ENCODE measurements at regions not wholly inside any gene's neighbourhood (a gene's known extent, or its start where the extent isn't known, plus 50 kb on each side); places are given as distances from the start of the nearest gene placed in this dataset.
"Not testable (repeated sequence)": the region's sequence is repeated elsewhere in the genome, so short reads cannot be mapped to it uniquely, and the experiment has no call there.

DNA sequence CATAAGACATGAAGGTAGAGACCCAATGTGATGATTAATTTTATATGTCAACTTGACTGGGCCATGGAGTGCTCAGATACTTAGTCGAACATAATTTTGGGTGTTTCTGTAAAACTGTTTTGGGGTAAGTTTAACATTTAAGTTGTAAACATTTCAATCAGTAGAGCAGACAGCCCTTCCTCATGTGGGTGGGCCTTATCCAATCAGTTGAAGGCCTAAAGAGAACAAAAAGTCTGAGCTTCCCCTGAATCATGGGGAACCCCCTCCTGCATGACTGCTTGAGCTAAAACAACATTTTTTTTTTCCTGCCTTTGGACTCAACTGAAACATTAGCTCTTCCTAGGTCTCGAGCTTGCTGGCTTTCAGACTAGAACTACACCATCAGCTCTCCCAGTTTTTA, 327.3 kb upstream of the SOX9 start:
- DNase-seq (no peak), ATAC-seq (ENCODE audit: low FRiP score) (no peak)
- Histone ChIP-seq H3K9me3 (ENCODE audit: control insufficient read depth, low read length) (no peaks in the 10 kb centered on the region), H3K4me1 (ENCODE audit: control insufficient read depth in 1 of 2, insufficient read depth in 2 of 2, low read length in 2 of 2) (no peaks in the 10 kb centered on the region), H3K4me3 (ENCODE audit: low read length in 2 of 2) (no peak overlapping the region), H3K36me3 (ENCODE audit: control insufficient read depth in 1 of 2, insufficient read depth in 2 of 2, low read length in 1 of 2) (no peaks in the 10 kb centered on the region), H3K27ac (ENCODE audit: low read depth in 1 of 2, low read length in 2 of 2) (no peak overlapping the region), H3K27me3 (ENCODE audit: control insufficient read depth in 1 of 2, insufficient read depth in 2 of 2, low read length in 1 of 2) (no peaks in the 10 kb centered on the region)
- 77 to 79% methylated on average over 2 of the region's 2 CpGs for WGBS, 2 donors
- intact Hi-C loops (cut with DNase I) = no loop called here

DNA sequence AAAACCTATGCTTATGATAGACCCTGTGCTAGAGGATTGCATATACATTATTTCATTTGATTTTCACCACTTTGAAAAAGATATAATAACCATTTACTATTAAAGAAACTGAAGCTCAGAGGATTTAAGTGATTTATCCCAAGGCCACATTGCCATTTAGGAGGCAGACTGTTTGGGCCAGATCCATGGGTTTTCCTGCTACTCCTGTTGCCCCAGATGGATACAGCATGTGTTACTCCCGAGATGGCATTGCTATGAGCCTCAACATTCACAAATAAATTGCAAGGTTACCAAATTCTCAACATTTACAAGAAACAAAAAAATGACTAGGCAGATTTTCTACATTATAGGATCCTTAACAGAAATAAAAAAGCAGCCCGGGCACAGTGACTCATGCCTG, 322.1 kb upstream of the SOX9 start:
- ATAC-seq (ENCODE audit: low FRiP score) = no peak
- WGBS, 2 donors = 83 to 85% methylated on average over 2 of the region's 2 CpGs
- Histone ChIP-seq H3K4me1 (ENCODE audit: control insufficient read depth in 1 of 2, insufficient read depth in 2 of 2, low read length in 2 of 2) (peaks cover 0 to 1% of the 10 kb centered on the region in 2 donors), H3K9me3 (ENCODE audit: control insufficient read depth, low read length) (no peaks in the 10 kb centered on the region), H3K36me3 (ENCODE audit: control insufficient read depth in 1 of 2, insufficient read depth in 2 of 2, low read length in 1 of 2) (no peaks in the 10 kb centered on the region), H3K4me3 (ENCODE audit: low read length in 2 of 2) (no peak overlapping the region), H3K27ac (ENCODE audit: low read depth in 1 of 2, low read length in 2 of 2) (no peak overlapping the region), H3K27me3 (ENCODE audit: control insufficient read depth in 1 of 2, insufficient read depth in 2 of 2, low read length in 1 of 2) (peaks cover 1 to 3% of the 10 kb centered on the region in 2 donors)
- DNase-seq = no peak
- intact Hi-C loops (cut with DNase I) = no loop called here

DNA sequence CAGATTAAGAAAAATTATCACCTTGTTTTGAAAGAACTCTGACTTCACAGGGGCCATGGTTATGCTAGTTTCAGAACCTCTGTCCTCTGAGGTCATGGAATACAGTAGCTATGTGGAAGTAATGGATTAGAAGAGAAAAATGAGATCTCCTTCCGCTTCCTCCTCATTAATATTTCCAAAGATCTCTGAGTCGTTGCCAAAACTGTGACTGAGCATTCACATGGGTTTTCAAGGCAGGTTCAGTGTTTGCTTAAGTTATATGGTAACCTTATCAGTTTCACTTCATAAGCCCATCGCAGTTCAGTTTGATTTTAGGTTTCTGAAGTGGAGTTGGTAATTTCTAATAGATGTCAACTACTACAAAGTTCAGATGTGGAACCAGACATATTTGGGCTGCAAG, 321.2 kb upstream of the SOX9 start:
- Histone ChIP-seq H3K4me3 (ENCODE audit: low read length in 2 of 2) (no peak overlapping the region), H3K27me3 (ENCODE audit: control insufficient read depth in 1 of 2, insufficient read depth in 2 of 2, low read length in 1 of 2) (peaks cover 1 to 3% of the 10 kb centered on the region in 2 donors), H3K36me3 (ENCODE audit: control insufficient read depth in 1 of 2, insufficient read depth in 2 of 2, low read length in 1 of 2) (no peaks in the 10 kb centered on the region), H3K27ac (ENCODE audit: low read depth in 1 of 2, low read length in 2 of 2) (no peak overlapping the region), H3K9me3 (ENCODE audit: control insufficient read depth, low read length) (no peaks in the 10 kb centered on the region), H3K4me1 (ENCODE audit: control insufficient read depth in 1 of 2, insufficient read depth in 2 of 2, low read length in 2 of 2) (peaks cover 0 to 1% of the 10 kb centered on the region in 2 donors)
- no peak for DNase-seq
- intact Hi-C loops (cut with DNase I) = no loop called here
- 73% methylated on average over 3 of the region's 3 CpGs for WGBS, 2 donors
- ATAC-seq (ENCODE audit: low FRiP score) = no peak

DNA sequence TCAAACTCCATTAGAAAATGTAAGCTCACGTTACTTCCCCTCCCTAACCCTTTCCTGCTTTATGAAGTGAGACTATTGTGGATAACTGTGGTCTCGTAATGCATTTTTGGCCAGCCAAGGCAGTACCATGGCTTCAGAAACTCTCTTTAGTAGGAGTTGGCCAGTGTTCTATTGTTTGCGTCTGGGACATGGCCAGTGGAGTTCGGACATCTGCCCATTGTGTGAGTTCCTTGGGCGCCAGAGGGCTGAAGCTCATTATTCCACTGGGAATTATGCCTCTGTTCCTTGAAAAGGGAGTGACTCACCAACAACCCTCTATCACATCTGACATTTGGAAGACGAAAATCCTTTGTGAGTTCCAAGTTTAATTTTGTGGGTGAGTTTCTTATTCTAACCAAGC, 319.5 kb upstream of the SOX9 start:
- DNase-seq (no peak), ATAC-seq (ENCODE audit: low FRiP score) (no peak)
- intact Hi-C loops (cut with DNase I) = no loop called here
- Histone ChIP-seq H3K27ac (ENCODE audit: low read depth in 1 of 2, low read length in 2 of 2) (no peak overlapping the region), H3K9me3 (ENCODE audit: control insufficient read depth, low read length) (no peaks in the 10 kb centered on the region), H3K27me3 (ENCODE audit: control insufficient read depth in 1 of 2, insufficient read depth in 2 of 2, low read length in 1 of 2) (peaks cover 1 to 3% of the 10 kb centered on the region in 2 donors), H3K36me3 (ENCODE audit: control insufficient read depth in 1 of 2, insufficient read depth in 2 of 2, low read length in 1 of 2) (no peaks in the 10 kb centered on the region), H3K4me1 (ENCODE audit: control insufficient read depth in 1 of 2, insufficient read depth in 2 of 2, low read length in 2 of 2) (peaks cover 0 to 1% of the 10 kb centered on the region in 2 donors), H3K4me3 (ENCODE audit: low read length in 2 of 2) (no peak overlapping the region)
- 22 to 27% methylated on average over 6 of the region's 6 CpGs for WGBS, 2 donors

DNA sequence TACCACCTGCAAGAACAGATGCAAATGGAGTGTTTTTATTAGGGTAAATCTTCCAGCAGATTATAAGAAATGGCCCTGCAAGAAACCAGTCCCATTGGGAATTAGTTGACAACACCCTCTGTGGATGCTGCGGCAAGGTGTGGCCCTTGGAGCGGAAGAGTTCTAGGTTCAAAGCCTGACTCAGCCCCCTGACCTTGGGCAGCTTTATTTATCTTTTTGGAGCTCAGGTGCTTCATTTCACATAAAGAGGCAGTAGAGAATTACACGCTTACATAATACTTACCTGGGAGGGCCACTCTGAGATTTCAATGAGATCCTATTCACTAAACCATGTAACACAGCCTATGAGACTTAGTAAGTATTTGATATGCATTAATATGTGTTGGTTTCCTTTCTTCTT, 318.2 kb upstream of the SOX9 start:
- no peak overlapping the region for H3K27ac ChIP-seq (ENCODE audit: low read depth in 1 of 2, low read length in 2 of 2)
- H3K27me3 ChIP-seq (ENCODE audit: control insufficient read depth in 1 of 2, insufficient read depth in 2 of 2, low read length in 1 of 2) = peaks cover 3% of the 10 kb centered on the region in 2 donors
- ATAC-seq (ENCODE audit: low FRiP score) = no peak
- no peak overlapping the region for H3K4me3 ChIP-seq (ENCODE audit: low read length in 2 of 2)
- DNase-seq = no peak
- H3K36me3 ChIP-seq (ENCODE audit: control insufficient read depth in 1 of 2, insufficient read depth in 2 of 2, low read length in 1 of 2) = no peaks in the 10 kb centered on the region
- H3K9me3 ChIP-seq (ENCODE audit: control insufficient read depth, low read length) = peaks cover 2% of the 10 kb centered on the region
- peaks cover 0 to 1% of the 10 kb centered on the region in 2 donors for H3K4me1 ChIP-seq (ENCODE audit: control insufficient read depth in 1 of 2, insufficient read depth in 2 of 2, low read length in 2 of 2)
- intact Hi-C loops (cut with DNase I) = no loop called here
- WGBS, 2 donors = 96 to 97% methylated on average over 3 of the region's 3 CpGs

DNA sequence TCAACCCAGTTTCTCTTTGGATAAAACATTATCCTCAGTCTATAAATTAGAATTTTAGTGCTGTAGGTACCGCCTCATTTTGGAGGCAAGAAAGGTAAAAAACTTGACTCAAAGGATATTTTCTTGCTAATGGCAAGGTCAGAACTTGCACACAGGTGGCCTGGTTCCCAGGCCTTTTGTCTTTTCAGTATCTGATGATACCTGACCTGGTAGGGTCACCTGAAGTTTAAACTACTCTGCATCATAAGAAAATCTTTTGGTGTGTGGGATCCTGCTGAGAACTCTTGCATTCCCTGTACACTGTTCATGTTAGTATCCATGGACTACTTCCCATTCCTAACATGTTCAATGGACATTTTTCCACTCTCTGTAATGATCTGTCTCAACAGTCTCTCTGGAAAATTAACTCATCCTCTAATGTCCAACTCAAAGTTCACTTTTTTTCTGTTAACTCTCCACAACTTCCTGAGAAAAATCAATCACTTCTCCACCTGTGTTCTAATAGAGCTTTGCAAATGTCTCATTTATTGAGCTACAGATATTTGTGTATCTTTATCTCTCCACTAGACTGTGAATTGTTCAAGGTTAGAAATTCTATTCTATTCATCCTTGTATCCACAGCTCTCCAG, 317.1 kb upstream of the SOX9 start:
- H3K27ac ChIP-seq (ENCODE audit: low read depth in 1 of 2, low read length in 2 of 2) = no peak overlapping the region
- no peak for ATAC-seq (ENCODE audit: low FRiP score)
- intact Hi-C loops (cut with DNase I) = no loop called here
- H3K4me3 ChIP-seq (ENCODE audit: low read length in 2 of 2) = no peak overlapping the region
- peaks cover 2% of the 10 kb centered on the region for H3K9me3 ChIP-seq (ENCODE audit: control insufficient read depth, low read length)
- peaks cover 0 to 1% of the 10 kb centered on the region in 2 donors for H3K4me1 ChIP-seq (ENCODE audit: control insufficient read depth in 1 of 2, insufficient read depth in 2 of 2, low read length in 2 of 2)
- DNase-seq = no peak
- WGBS, 2 donors = 90 to 98% methylated on average over 1 of the region's 1 CpG
- peaks cover 3% of the 10 kb centered on the region in 2 donors for H3K27me3 ChIP-seq (ENCODE audit: control insufficient read depth in 1 of 2, insufficient read depth in 2 of 2, low read length in 1 of 2)
- no peaks in the 10 kb centered on the region for H3K36me3 ChIP-seq (ENCODE audit: control insufficient read depth in 1 of 2, insufficient read depth in 2 of 2, low read length in 1 of 2)

DNA sequence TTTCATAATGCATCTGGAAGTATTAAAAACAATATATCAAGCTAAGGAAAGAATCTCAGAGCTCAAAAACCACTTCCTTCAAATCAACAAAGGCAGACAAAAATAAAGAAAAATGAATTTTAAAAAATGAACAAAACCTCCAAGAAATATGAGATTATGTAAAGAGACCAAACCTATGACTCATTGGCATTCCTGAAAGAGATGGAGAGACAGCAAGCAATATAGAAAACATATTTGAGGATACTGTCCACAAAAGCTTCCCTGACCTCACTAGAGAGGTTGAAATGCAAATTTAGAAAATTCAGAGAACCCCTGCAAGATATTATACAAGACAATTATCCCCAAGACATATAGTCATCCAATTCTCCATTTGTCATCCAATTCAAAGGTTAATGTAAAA, 311.3 kb upstream of the SOX9 start:
- Histone ChIP-seq H3K9me3 (ENCODE audit: control insufficient read depth, low read length) (peaks cover 2% of the 10 kb centered on the region), H3K4me1 (ENCODE audit: control insufficient read depth in 1 of 2, insufficient read depth in 2 of 2, low read length in 2 of 2) (no peaks in the 10 kb centered on the region), H3K27ac (ENCODE audit: low read depth in 1 of 2, low read length in 2 of 2) (no peak overlapping the region), H3K36me3 (ENCODE audit: control insufficient read depth in 1 of 2, insufficient read depth in 2 of 2, low read length in 1 of 2) (no peaks in the 10 kb centered on the region), H3K27me3 (ENCODE audit: control insufficient read depth in 1 of 2, insufficient read depth in 2 of 2, low read length in 1 of 2) (peaks cover 0 to 2% of the 10 kb centered on the region in 2 donors), H3K4me3 (ENCODE audit: low read length in 2 of 2) (no peak overlapping the region)
- no peak for ATAC-seq (ENCODE audit: low FRiP score)
- no peak for DNase-seq
- intact Hi-C loops (cut with DNase I) = no loop called here

DNA sequence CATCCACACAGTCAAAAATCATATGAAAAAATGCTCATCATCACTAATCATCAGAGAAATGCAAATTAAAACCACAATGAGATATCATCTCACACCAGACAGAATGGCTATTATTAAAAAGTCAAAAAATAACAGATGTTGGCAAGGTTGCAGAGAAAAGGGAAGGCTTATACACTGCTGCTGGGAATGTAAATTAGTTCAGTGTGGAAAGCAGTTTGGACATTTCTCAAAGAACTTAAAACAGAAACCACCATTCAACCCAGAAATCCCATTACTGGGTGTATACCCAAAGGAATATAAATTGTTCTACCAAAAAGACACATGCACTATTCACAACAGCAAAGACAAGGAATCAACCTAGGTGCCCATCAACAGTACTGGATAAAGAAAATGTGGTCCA, 307.0 kb upstream of the SOX9 start:
- H3K9me3 ChIP-seq (ENCODE audit: control insufficient read depth, low read length); H3K4me1 ChIP-seq (ENCODE audit: control insufficient read depth in 1 of 2, insufficient read depth in 2 of 2, low read length in 2 of 2); ATAC-seq (ENCODE audit: low FRiP score); H3K27ac ChIP-seq (ENCODE audit: low read depth in 1 of 2, low read length in 2 of 2); DNase-seq; H3K36me3 ChIP-seq (ENCODE audit: control insufficient read depth in 1 of 2, insufficient read depth in 2 of 2, low read length in 1 of 2); H3K4me3 ChIP-seq (ENCODE audit: low read length in 2 of 2); H3K27me3 ChIP-seq (ENCODE audit: control insufficient read depth in 1 of 2, insufficient read depth in 2 of 2, low read length in 1 of 2); intact Hi-C loops (cut with DNase I): not testable (repeated sequence)

DNA sequence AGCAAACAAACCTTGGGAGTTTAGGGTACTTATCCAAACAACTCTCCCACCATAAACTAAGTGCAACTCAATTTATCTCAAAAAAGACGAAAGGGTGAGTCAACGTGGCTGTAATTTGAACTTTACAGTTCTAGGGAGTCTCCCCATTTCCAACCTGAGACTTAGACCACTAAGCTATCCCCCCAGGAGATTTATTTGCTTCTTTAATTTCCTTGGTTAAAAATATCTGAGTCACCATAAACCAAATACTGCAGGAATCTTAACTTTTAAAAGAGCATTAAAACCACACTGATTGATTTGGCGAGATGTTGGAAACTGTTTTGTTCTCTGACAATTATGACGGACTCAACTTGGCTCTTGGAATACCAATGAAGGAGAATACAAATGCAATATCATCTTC, 299.3 kb upstream of the SOX9 start:
- H3K9me3 ChIP-seq (ENCODE audit: control insufficient read depth, low read length) = no peaks in the 10 kb centered on the region
- H3K27ac ChIP-seq (ENCODE audit: low read depth in 1 of 2, low read length in 2 of 2) = no peak overlapping the region
- intact Hi-C loops (cut with DNase I) = no loop called here
- WGBS, 2 donors = 56 to 74% methylated on average over 4 of the region's 4 CpGs
- H3K4me3 ChIP-seq (ENCODE audit: low read length in 2 of 2) = no peak overlapping the region
- H3K4me1 ChIP-seq (ENCODE audit: control insufficient read depth in 1 of 2, insufficient read depth in 2 of 2, low read length in 2 of 2) = no peaks in the 10 kb centered on the region
- no peaks in the 10 kb centered on the region for H3K36me3 ChIP-seq (ENCODE audit: control insufficient read depth in 1 of 2, insufficient read depth in 2 of 2, low read length in 1 of 2)
- DNase-seq (no peak), ATAC-seq (ENCODE audit: low FRiP score) (no peak)
- H3K27me3 ChIP-seq (ENCODE audit: control insufficient read depth in 1 of 2, insufficient read depth in 2 of 2, low read length in 1 of 2) = no peaks in the 10 kb centered on the region
